Muscle of leg (tissue), 3 donors: ENCODE measurements at regions not wholly inside any gene's neighbourhood (a gene's known extent, or its start where the extent isn't known, plus 50 kb on each side); places are given as distances from the start of the nearest gene placed in this dataset.

ENCODE experiments used
- DNase-seq: peaks from one replicate; pipeline ENCODE4 v3.0.0; 2013
- H3K27ac ChIP-seq: one replicate; pipeline ENCODE4 v1.5.1; 2013; ENCODE audit warnings: mild to moderate bottlenecking, low read length, control low read depth
- H3K27me3 ChIP-seq: one replicate; pipeline ENCODE4 v1.6.1; 2013; ENCODE audit warnings: low read length; ENCODE audit not compliant: control insufficient read depth, insufficient read depth
- H3K36me3 ChIP-seq: one replicate; pipeline ENCODE4 v1.6.1; 2013; ENCODE audit warnings: low read length; ENCODE audit not compliant: control insufficient read depth, insufficient read depth
- H3K4me1 ChIP-seq: one replicate; pipeline ENCODE4 v1.6.1; 2013; ENCODE audit warnings: low read length; ENCODE audit not compliant: control insufficient read depth, insufficient read depth
- H3K4me3 ChIP-seq: one replicate; pipeline ENCODE4 v1.5.1; 2013; ENCODE audit warnings: low read length, control low read depth
- H3K9me3 ChIP-seq: replicated peaks from 2 replicates; pipeline ENCODE4 v1.6.1; 2013; ENCODE audit warnings: low read depth, low read length; ENCODE audit not compliant: control insufficient read depth
- WGBS: methylation state at CpG from one replicate; pipeline ENCODE4 v1.1.5; 2013; ENCODE audit warnings: missing lambda C conversion rate; ENCODE audit not compliant: insufficient coverage; 5-methylcytosine and 5-hydroxymethylcytosine counted together

DNA sequence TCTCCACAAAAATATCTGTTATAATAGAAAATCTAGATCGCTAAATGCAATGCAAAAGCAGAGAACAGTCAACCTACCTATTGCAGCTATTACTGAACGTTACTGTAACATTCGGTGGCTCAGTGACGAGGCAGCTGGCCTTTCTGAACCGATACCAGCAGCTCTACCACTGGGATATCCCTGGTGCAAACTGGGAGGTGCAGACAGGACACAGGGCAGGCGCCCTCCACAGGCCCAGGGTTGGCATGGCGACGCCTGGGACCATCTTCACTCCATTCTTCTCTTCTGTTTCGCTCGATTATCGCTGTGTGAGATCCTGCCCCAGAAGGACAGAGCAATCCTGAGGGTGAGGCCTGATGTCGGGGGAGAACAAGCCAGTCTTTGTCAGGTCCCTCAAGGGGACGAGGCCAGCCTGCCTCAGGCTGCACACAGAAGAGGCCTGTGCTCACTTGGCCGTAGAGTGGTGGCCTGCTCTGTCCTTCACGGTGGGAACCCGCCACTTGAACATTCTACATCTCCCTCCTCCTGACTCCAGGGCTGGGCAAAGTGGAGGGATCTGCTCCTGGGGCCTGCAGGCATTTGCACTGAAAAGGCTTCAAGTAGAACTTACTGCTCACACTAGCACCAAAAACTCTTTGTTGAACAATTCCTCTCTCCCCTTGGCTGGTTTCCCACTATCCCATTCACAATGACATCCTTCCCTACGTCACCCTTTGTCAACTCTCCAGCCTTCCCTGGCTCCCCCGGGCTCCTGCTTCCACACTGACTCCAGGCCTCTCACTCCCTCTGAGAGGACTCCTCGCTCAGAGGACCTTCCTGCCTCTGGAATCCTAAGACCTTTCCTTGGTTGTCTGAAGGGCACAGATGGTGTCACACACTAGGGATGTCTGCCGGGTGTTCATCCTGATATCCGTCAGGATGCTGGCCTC lies 49.7 kb downstream of the CYRIA start:
- H3K27me3 ChIP-seq, result no peaks in the 10 kb centered on the region
- DNase-seq, result peak; percentile 55
- H3K9me3 ChIP-seq, result no peaks in the 10 kb centered on the region
- H3K36me3 ChIP-seq, result no peaks in the 10 kb centered on the region
- no peak overlapping the region for H3K27ac ChIP-seq
- WGBS, result 75% methylated on average over 13 of the region's 21 CpGs
- H3K4me1 ChIP-seq, result peaks cover 36% of the 10 kb centered on the region
- H3K4me3 ChIP-seq, result no peak overlapping the region

GRCh38 chr2:16615246-16615645 lies 50.4 kb downstream of the CYRIA start:
- no peak for DNase-seq
- Histone ChIP-seq H3K27me3 (no peaks in the 10 kb centered on the region), H3K36me3 (no peaks in the 10 kb centered on the region), H3K27ac (no peak overlapping the region), H3K4me3 (no peak overlapping the region), H3K9me3 (no peaks in the 10 kb centered on the region), H3K4me1 (peaks cover 36% of the 10 kb centered on the region)
- 100% methylated on average over 1 of the region's 3 CpGs for WGBS

- H3K9me3 ChIP-seq, result no peaks in the 10 kb centered on the region
- no peak overlapping the region for H3K27ac ChIP-seq
- H3K4me3 ChIP-seq, result no peak overlapping the region
- no peaks in the 10 kb centered on the region for H3K27me3 ChIP-seq
- peak; percentile 59 for DNase-seq
- H3K36me3 ChIP-seq, result no peaks in the 10 kb centered on the region
- 64% methylated on average over 9 of the region's 10 CpGs for WGBS
- H3K4me1 ChIP-seq, result peaks cover 36% of the 10 kb centered on the region
Measured at GRCh38 chr2:16614314-16614860, 51.2 kb downstream of the CYRIA start.

DNA sequence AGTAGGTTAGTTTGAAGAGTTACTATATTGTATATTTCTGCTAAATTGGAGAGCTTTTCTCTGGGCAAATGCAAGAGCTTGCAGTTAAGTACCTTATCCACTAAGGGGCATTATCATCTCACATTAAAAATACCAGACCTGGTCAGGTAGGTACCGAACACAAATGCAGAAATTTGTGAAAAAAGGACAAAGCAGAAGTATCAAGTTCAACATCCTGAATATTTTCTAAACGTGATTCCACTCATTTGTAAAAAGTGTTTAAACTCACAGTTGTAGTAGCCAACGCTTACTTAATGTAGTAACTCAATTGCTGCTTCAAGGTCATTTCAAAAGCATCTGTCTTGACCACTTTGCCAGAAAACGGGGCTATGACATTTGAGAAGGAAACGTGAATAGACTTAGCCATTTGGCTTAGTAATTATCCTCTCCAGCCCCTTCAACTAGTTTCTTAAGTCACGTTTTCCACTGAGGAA lies 52.1 kb downstream of the CYRIA start:
- H3K36me3 ChIP-seq, result no peaks in the 10 kb centered on the region
- H3K27ac ChIP-seq, result no peak overlapping the region
- no peaks in the 10 kb centered on the region for H3K9me3 ChIP-seq
- WGBS, result no CpG with 5 or more reads among the region's 6 CpGs
- H3K27me3 ChIP-seq, result no peaks in the 10 kb centered on the region
- H3K4me3 ChIP-seq, result no peak overlapping the region
- DNase-seq, result peak; percentile 84
- H3K4me1 ChIP-seq, result peaks cover 39% of the 10 kb centered on the region

- Histone ChIP-seq H3K27me3 (no peaks in the 10 kb centered on the region), H3K36me3 (no peaks in the 10 kb centered on the region), H3K27ac (no peak overlapping the region), H3K4me3 (no peak overlapping the region), H3K9me3 (no peaks in the 10 kb centered on the region), H3K4me1 (peaks cover 35% of the 10 kb centered on the region)
- no CpG with 5 or more reads among the region's 4 CpGs for WGBS
- DNase-seq, result no peak
Measured at GRCh38 chr2:16612490-16612889, 53.1 kb downstream of the CYRIA start.

- H3K4me3 ChIP-seq, result no peak overlapping the region
- no peak for DNase-seq
- H3K4me1 ChIP-seq, result peaks cover 13% of the 10 kb centered on the region
- H3K27ac ChIP-seq, result no peak overlapping the region
- no peaks in the 10 kb centered on the region for H3K27me3 ChIP-seq
- no peaks in the 10 kb centered on the region for H3K9me3 ChIP-seq
- WGBS, result no CpG with 5 or more reads among the region's 3 CpGs
- no peaks in the 10 kb centered on the region for H3K36me3 ChIP-seq
Measured at GRCh38 chr2:16609786-16610185, 55.8 kb downstream of the CYRIA start.

GRCh38 chr2:16608661-16609643 lies 56.7 kb downstream of the CYRIA start:
- no peaks in the 10 kb centered on the region for H3K27me3 ChIP-seq
- no peaks in the 10 kb centered on the region for H3K36me3 ChIP-seq
- peaks cover 5% of the 10 kb centered on the region for H3K4me1 ChIP-seq
- 0% methylated on average over 13 of the region's 21 CpGs for WGBS
- H3K9me3 ChIP-seq, result no peaks in the 10 kb centered on the region
- peak overlapping the region; percentile 48 for H3K4me3 ChIP-seq
- DNase-seq, result peak; percentile 87
- peak overlapping the region; percentile 48 for H3K27ac ChIP-seq

GRCh38 chr2:16607301-16607700 lies 58.3 kb downstream of the CYRIA start:
- Histone ChIP-seq H3K4me1 (peaks cover 2% of the 10 kb centered on the region), H3K27ac (no peak overlapping the region), H3K9me3 (no peaks in the 10 kb centered on the region), H3K36me3 (no peaks in the 10 kb centered on the region), H3K4me3 (no peak overlapping the region), H3K27me3 (no peaks in the 10 kb centered on the region)
- whole genome bisulfite sequencing, result 69% methylated on average over 6 of the region's 7 CpGs
- no peak for DNase-seq

DNA sequence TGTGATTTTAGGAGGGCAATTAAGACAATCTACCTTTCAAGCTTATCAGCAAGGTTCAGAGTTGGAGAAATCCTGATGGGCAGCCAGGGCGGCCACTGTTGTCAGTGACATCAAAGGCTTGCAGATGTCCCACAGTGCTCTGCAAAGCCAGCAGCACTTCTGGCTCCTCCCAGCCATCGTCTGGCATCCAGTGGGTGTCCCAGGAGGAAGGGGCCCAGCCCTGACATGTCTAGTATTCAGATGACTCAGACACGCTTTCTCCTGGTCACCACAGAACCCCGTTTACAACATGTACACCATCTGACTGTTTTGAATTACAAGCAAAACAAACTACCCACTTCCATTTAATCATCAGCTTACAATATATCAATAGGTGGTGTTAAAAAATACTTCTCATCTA lies 61.4 kb downstream of the CYRIA start:
- WGBS, result 52% methylated on average over 2 of the region's 4 CpGs

More for the DNA sequence above, 61.4 kb downstream of the CYRIA start:
- Histone ChIP-seq H3K9me3 (no peaks in the 10 kb centered on the region), H3K27ac (no peak overlapping the region), H3K4me1 (peaks cover 2% of the 10 kb centered on the region), H3K27me3 (no peaks in the 10 kb centered on the region), H3K4me3 (no peak overlapping the region), H3K36me3 (no peaks in the 10 kb centered on the region)
- no peak for DNase-seq
